ENCODE measurements at regions not wholly inside any gene's neighbourhood (a gene's known extent, or its start where the extent isn't known, plus 50 kb on each side); places are given as distances from the start of the nearest gene placed in this dataset.

DNA sequence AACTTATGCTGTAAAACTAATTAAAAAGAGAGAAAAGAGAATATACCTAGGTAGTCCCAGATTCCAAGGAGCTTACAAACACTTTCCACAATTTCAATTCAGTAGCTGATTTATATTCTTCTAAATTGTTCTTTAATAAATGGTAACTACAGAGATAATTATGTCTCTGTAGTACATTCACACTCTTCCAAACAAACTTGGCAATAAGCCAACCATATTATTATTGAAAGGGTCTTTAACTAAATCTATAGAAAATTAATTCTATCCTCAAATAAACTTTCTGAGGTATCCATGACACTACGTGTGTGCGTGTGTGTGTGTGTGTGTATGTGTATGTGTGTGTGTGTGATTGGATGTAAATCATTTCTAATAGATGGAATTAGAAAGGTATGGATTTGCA, 217.4 kb upstream of the EYS start:
- Histone ChIP-seq H3K9me3 (ENCODE audit: control extremely low read depth in 1 of 5, control insufficient read depth in 4 of 5, insufficient read depth in 2 of 5, low read depth in 1 of 5, low read length in 4 of 5) (no peaks in the 10 kb centered on the region), H3K4me3 (ENCODE audit: control insufficient read depth in 1 of 7, extremely low read depth in 1 of 7, insufficient read depth in 4 of 7, low read depth in 2 of 7, low read length in 6 of 7) (no peak overlapping the region), H3K36me3 (ENCODE audit: control insufficient read depth in 4 of 4, insufficient read depth in 4 of 4, low read length in 3 of 4) (no peaks in the 10 kb centered on the region), H3K27me3 (replicated peaks in 2 of 5; ENCODE audit: control insufficient read depth in 4 of 5, insufficient read depth in 5 of 5, low read length in 4 of 5) (no peaks in the 10 kb centered on the region), H3K4me1 (ENCODE audit: control extremely low read depth in 1 of 4, control insufficient read depth in 4 of 4, insufficient read depth in 4 of 4, low read length in 3 of 4) (no peaks in the 10 kb centered on the region), H3K27ac (ENCODE audit: insufficient read depth in 1 of 2, low read depth in 1 of 2, low read length in 2 of 2, poor library complexity in 1 of 2, severe bottlenecking in 2 of 2) (no peak overlapping the region)
- WGBS (ENCODE audit: insufficient coverage): no CpG with 5 or more reads among the region's 2 CpGs
- CTCF ChIA-PET: no interaction called here
- no peak for DNase-seq
- POLR2A ChIA-PET: no interaction called here

DNA sequence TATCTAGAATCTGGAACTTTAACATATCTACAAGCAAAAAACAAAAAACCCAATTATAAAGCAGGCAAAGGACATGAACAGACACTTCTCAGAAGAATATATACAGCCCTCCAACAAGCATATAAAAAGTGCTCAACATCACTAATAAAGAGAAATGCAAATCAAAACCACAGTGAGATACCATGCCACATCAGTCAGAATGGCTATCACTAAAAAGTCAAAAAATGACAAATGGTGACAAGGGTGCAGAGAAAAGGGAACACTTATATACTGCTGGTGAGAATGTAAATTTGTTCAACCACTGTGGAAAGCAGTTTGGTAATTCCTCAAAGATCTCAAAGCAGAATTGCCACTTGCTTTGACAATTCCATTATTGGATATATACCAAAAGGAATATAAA, 215.0 kb upstream of the EYS start:
- H3K4me3 ChIP-seq (ENCODE audit: control insufficient read depth in 1 of 7, extremely low read depth in 1 of 7, insufficient read depth in 4 of 7, low read depth in 2 of 7, low read length in 6 of 7): no peak overlapping the region
- ChIA-PET CTCF (no interaction called here), POLR2A (no interaction called here)
- H3K9me3 ChIP-seq (ENCODE audit: control extremely low read depth in 1 of 5, control insufficient read depth in 4 of 5, insufficient read depth in 2 of 5, low read depth in 1 of 5, low read length in 4 of 5): no peaks in the 10 kb centered on the region
- no peak overlapping the region for H3K27ac ChIP-seq (ENCODE audit: insufficient read depth in 1 of 2, low read depth in 1 of 2, low read length in 2 of 2, poor library complexity in 1 of 2, severe bottlenecking in 2 of 2)
- no peaks in the 10 kb centered on the region for H3K27me3 ChIP-seq (replicated peaks in 2 of 5; ENCODE audit: control insufficient read depth in 4 of 5, insufficient read depth in 5 of 5, low read length in 4 of 5)
- no peak for DNase-seq
- no peaks in the 10 kb centered on the region for H3K4me1 ChIP-seq (ENCODE audit: control extremely low read depth in 1 of 4, control insufficient read depth in 4 of 4, insufficient read depth in 4 of 4, low read length in 3 of 4)
- H3K36me3 ChIP-seq (ENCODE audit: control insufficient read depth in 4 of 4, insufficient read depth in 4 of 4, low read length in 3 of 4): no peaks in the 10 kb centered on the region

DNA sequence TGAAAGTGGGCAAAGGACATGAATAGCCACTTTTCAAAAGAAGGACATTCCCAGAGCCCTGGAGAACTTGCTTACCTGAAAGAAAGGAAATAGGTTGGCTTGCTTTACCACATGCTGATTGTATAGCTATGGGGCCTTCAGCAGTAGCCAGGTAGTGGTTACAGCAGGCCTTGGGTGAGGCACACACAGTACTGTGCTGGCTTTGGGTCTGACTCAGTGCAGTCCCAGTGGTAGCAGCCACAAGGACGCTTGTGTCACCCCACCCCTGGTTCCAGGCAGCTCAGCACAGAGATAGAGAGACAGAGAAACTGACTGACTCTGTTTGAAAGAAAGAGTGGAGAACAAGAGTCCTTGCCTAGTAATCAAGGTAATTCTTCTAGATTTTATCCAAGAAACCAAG, 201.0 kb upstream of the EYS start:
- Histone ChIP-seq H3K27ac (ENCODE audit: insufficient read depth in 1 of 2, low read depth in 1 of 2, low read length in 2 of 2, poor library complexity in 1 of 2, severe bottlenecking in 2 of 2) (no peak overlapping the region), H3K36me3 (ENCODE audit: control insufficient read depth in 4 of 4, insufficient read depth in 4 of 4, low read length in 3 of 4) (no peaks in the 10 kb centered on the region), H3K4me3 (ENCODE audit: control insufficient read depth in 1 of 7, extremely low read depth in 1 of 7, insufficient read depth in 4 of 7, low read depth in 2 of 7, low read length in 6 of 7) (no peak overlapping the region), H3K9me3 (ENCODE audit: control extremely low read depth in 1 of 5, control insufficient read depth in 4 of 5, insufficient read depth in 2 of 5, low read depth in 1 of 5, low read length in 4 of 5) (no peaks in the 10 kb centered on the region), H3K27me3 (replicated peaks in 2 of 5; ENCODE audit: control insufficient read depth in 4 of 5, insufficient read depth in 5 of 5, low read length in 4 of 5) (no peaks in the 10 kb centered on the region), H3K4me1 (ENCODE audit: control extremely low read depth in 1 of 4, control insufficient read depth in 4 of 4, insufficient read depth in 4 of 4, low read length in 3 of 4) (no peaks in the 10 kb centered on the region)
- CTCF ChIA-PET: no interaction called here
- WGBS (ENCODE audit: insufficient coverage): no CpG with 5 or more reads among the region's 1 CpG
- no peak for DNase-seq
- POLR2A ChIA-PET: no interaction called here

DNA sequence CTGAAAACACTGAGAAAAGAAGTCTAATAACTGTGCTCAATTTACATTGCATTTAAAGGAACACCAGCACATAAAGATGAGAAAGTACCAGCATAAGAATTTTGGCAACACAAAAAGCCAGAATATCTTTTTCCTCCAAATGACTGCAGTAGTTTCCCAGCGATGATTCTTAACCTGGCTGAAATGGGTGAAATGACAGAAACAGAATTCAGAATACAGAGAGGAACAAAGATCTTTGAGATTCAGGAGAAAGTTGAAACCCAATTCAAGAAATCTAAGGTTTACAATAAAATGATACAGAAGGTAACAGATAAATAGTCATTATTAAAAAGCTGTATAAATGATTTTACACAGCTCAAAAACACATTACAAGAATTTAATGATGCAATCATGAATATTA, 197.0 kb upstream of the EYS start:
- ChIA-PET POLR2A (no interaction called here), CTCF (interaction anchor here (1.6 kb wide), 1 partner anchor 13 kb away, joined by 4 read pairs; no protein-coding TSS in a partner anchor)
- WGBS (ENCODE audit: insufficient coverage): no CpG with 5 or more reads among the region's 1 CpG

DNA sequence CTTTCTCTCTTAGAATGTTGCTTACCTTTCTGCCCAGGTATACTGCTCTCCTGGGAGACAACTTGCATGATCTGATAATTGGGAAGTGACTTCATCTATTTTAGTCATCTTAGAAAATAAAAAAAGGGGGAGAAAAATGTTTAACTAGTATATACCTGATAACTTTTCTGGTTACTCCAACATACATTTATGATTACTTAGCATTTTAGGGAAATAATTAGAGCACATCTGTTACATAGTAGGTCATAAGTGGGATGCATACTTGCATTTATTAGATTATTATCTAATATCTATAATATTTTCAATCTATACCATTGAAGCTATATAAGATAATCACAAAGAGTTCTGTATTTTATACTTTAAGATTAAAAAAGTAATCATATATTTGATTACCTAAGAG, 193.9 kb upstream of the EYS start:
- H3K36me3 ChIP-seq (ENCODE audit: control insufficient read depth in 4 of 4, insufficient read depth in 4 of 4, low read length in 3 of 4): no peaks in the 10 kb centered on the region
- POLR2A ChIA-PET: no interaction called here

More for the DNA sequence above, 197.0 kb upstream of the EYS start:
- Histone ChIP-seq H3K36me3 (ENCODE audit: control insufficient read depth in 4 of 4, insufficient read depth in 4 of 4, low read length in 3 of 4) (no peaks in the 10 kb centered on the region), H3K27ac (ENCODE audit: insufficient read depth in 1 of 2, low read depth in 1 of 2, low read length in 2 of 2, poor library complexity in 1 of 2, severe bottlenecking in 2 of 2) (no peak overlapping the region), H3K27me3 (replicated peaks in 2 of 5; ENCODE audit: control insufficient read depth in 4 of 5, insufficient read depth in 5 of 5, low read length in 4 of 5) (no peaks in the 10 kb centered on the region), H3K9me3 (ENCODE audit: control extremely low read depth in 1 of 5, control insufficient read depth in 4 of 5, insufficient read depth in 2 of 5, low read depth in 1 of 5, low read length in 4 of 5) (no peaks in the 10 kb centered on the region), H3K4me1 (ENCODE audit: control extremely low read depth in 1 of 4, control insufficient read depth in 4 of 4, insufficient read depth in 4 of 4, low read length in 3 of 4) (no peaks in the 10 kb centered on the region), H3K4me3 (ENCODE audit: control insufficient read depth in 1 of 7, extremely low read depth in 1 of 7, insufficient read depth in 4 of 7, low read depth in 2 of 7, low read length in 6 of 7) (no peak overlapping the region)
- no peak for DNase-seq

DNA sequence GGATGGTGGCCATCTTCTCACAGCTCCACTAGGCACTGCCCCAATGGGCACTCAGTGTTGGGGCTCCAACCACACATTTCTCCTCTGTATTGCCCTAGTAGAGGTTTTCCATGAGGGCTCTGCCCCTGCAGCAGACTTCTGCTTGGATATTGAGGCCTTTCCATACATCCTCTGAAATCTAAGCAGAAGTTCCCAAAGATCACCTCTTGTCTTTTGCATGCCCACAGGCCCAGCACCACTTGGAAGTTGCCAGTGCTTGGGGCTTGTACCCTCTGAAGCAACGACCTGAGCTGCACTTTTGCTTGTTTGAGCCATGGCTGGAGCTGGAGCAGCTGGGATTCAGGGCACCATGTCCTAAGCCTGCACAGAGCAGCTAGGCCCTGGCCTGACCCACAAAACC, 189.1 kb upstream of the EYS start:
- ChIA-PET CTCF (no interaction called here), POLR2A (no interaction called here)
- H3K27ac ChIP-seq (ENCODE audit: insufficient read depth in 1 of 2, low read depth in 1 of 2, low read length in 2 of 2, poor library complexity in 1 of 2, severe bottlenecking in 2 of 2): no peak overlapping the region
- no peaks in the 10 kb centered on the region for H3K9me3 ChIP-seq (ENCODE audit: control extremely low read depth in 1 of 5, control insufficient read depth in 4 of 5, insufficient read depth in 2 of 5, low read depth in 1 of 5, low read length in 4 of 5)
- DNase-seq: no peak
- no peaks in the 10 kb centered on the region for H3K36me3 ChIP-seq (ENCODE audit: control insufficient read depth in 4 of 4, insufficient read depth in 4 of 4, low read length in 3 of 4)
- no peaks in the 10 kb centered on the region for H3K4me1 ChIP-seq (ENCODE audit: control extremely low read depth in 1 of 4, control insufficient read depth in 4 of 4, insufficient read depth in 4 of 4, low read length in 3 of 4)
- no peak overlapping the region for H3K4me3 ChIP-seq (ENCODE audit: control insufficient read depth in 1 of 7, extremely low read depth in 1 of 7, insufficient read depth in 4 of 7, low read depth in 2 of 7, low read length in 6 of 7)
- 0% methylated on average over 1 of the region's 1 CpG for WGBS (ENCODE audit: insufficient coverage)
- H3K27me3 ChIP-seq (replicated peaks in 2 of 5; ENCODE audit: control insufficient read depth in 4 of 5, insufficient read depth in 5 of 5, low read length in 4 of 5): no peaks in the 10 kb centered on the region

More for the DNA sequence above, 193.9 kb upstream of the EYS start:
- DNase-seq: no peak
- CTCF ChIA-PET: no interaction called here
- Histone ChIP-seq H3K4me3 (ENCODE audit: control insufficient read depth in 1 of 7, extremely low read depth in 1 of 7, insufficient read depth in 4 of 7, low read depth in 2 of 7, low read length in 6 of 7) (no peak overlapping the region), H3K4me1 (ENCODE audit: control extremely low read depth in 1 of 4, control insufficient read depth in 4 of 4, insufficient read depth in 4 of 4, low read length in 3 of 4) (no peaks in the 10 kb centered on the region), H3K27ac (ENCODE audit: insufficient read depth in 1 of 2, low read depth in 1 of 2, low read length in 2 of 2, poor library complexity in 1 of 2, severe bottlenecking in 2 of 2) (no peak overlapping the region), H3K27me3 (replicated peaks in 2 of 5; ENCODE audit: control insufficient read depth in 4 of 5, insufficient read depth in 5 of 5, low read length in 4 of 5) (no peaks in the 10 kb centered on the region), H3K9me3 (ENCODE audit: control extremely low read depth in 1 of 5, control insufficient read depth in 4 of 5, insufficient read depth in 2 of 5, low read depth in 1 of 5, low read length in 4 of 5) (no peaks in the 10 kb centered on the region)

DNA sequence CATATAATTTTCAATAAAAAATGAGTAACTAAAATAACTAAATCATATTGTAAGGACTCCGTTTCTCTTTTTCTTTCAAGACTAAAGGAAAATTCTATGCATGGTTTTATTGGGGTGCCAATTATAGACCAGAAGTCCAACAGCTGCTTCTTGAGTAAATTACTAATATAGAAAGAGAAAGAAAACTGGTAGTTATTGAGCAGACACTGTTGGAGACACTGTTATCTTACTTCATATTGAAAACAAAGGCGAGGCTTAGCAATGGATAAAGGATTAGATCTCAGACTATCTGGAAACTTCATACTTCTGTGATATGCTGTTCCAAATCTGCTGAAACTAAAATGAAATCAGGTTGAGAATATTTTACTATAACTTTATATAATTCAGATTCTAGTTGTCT, 169.6 kb upstream of the EYS start:
- H3K27ac ChIP-seq (ENCODE audit: insufficient read depth in 1 of 2, low read depth in 1 of 2, low read length in 2 of 2, poor library complexity in 1 of 2, severe bottlenecking in 2 of 2): no peak overlapping the region
- no peaks in the 10 kb centered on the region for H3K4me1 ChIP-seq (ENCODE audit: control extremely low read depth in 1 of 4, control insufficient read depth in 4 of 4, insufficient read depth in 4 of 4, low read length in 3 of 4)
- H3K27me3 ChIP-seq (replicated peaks in 2 of 5; ENCODE audit: control insufficient read depth in 4 of 5, insufficient read depth in 5 of 5, low read length in 4 of 5): no peaks in the 10 kb centered on the region
- no peaks in the 10 kb centered on the region for H3K9me3 ChIP-seq (ENCODE audit: control extremely low read depth in 1 of 5, control insufficient read depth in 4 of 5, insufficient read depth in 2 of 5, low read depth in 1 of 5, low read length in 4 of 5)
- ChIA-PET CTCF (no interaction called here), POLR2A (no interaction called here)
- DNase-seq: no peak
- H3K36me3 ChIP-seq (ENCODE audit: control insufficient read depth in 4 of 4, insufficient read depth in 4 of 4, low read length in 3 of 4): no peaks in the 10 kb centered on the region
- no CpG with 5 or more reads among the region's 2 CpGs for WGBS (ENCODE audit: insufficient coverage)
- H3K4me3 ChIP-seq (ENCODE audit: control insufficient read depth in 1 of 7, extremely low read depth in 1 of 7, insufficient read depth in 4 of 7, low read depth in 2 of 7, low read length in 6 of 7): no peak overlapping the region

DNA sequence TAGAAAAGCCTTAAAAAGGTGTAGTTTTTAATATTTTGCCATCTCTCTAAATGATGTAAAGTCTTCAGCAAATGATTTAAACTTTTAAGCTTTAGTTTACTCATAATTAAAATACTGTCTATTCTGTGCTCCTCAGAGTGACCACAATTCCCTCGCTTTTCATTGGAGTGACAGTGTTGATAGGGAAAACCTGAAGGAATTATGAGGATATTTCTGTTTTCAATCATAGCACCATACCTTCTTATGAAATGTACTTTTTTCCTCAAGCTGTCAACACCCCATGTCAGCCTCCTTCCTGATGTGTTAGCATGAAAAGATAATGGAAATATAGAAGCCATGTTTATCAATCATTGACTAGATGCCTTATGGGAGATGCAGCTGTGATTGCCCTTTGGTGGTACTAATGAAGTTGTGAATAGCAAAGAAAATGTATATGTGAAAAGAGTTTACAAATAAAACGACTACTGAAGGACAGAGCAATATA, 145.4 kb upstream of the EYS start:
- WGBS (ENCODE audit: insufficient coverage): no CpG with 5 or more reads among the region's 2 CpGs
- Histone ChIP-seq H3K9me3 (ENCODE audit: control extremely low read depth in 1 of 5, control insufficient read depth in 4 of 5, insufficient read depth in 2 of 5, low read depth in 1 of 5, low read length in 4 of 5) (no peaks in the 10 kb centered on the region), H3K36me3 (ENCODE audit: control insufficient read depth in 4 of 4, insufficient read depth in 4 of 4, low read length in 3 of 4) (no peaks in the 10 kb centered on the region), H3K4me3 (ENCODE audit: control insufficient read depth in 1 of 7, extremely low read depth in 1 of 7, insufficient read depth in 4 of 7, low read depth in 2 of 7, low read length in 6 of 7) (no peak overlapping the region), H3K27ac (ENCODE audit: insufficient read depth in 1 of 2, low read depth in 1 of 2, low read length in 2 of 2, poor library complexity in 1 of 2, severe bottlenecking in 2 of 2) (no peak overlapping the region), H3K4me1 (ENCODE audit: control extremely low read depth in 1 of 4, control insufficient read depth in 4 of 4, insufficient read depth in 4 of 4, low read length in 3 of 4) (no peaks in the 10 kb centered on the region), H3K27me3 (replicated peaks in 2 of 5; ENCODE audit: control insufficient read depth in 4 of 5, insufficient read depth in 5 of 5, low read length in 4 of 5) (no peaks in the 10 kb centered on the region)
- POLR2A ChIA-PET: no interaction called here
- DNase-seq: no peak
- CTCF ChIA-PET: no interaction called here

All from common myeloid progenitor, CD34-positive (primary cell).